Tibial artery (tissue), 4 donors: ENCODE measurements at regions not wholly inside any gene's neighbourhood (a gene's known extent, or its start where the extent isn't known, plus 50 kb on each side); places are given as distances from the start of the nearest gene placed in this dataset.
"Not testable (repeated sequence)": the region's sequence is repeated elsewhere in the genome, so short reads cannot be mapped to it uniquely, and the experiment has no call there.

ENCODE experiments used
- DNase-seq, 2 donors: peaks; one replicate each; pipeline ENCODE4 v3.0.0-alpha.2; 2019
- H3K27ac ChIP-seq, 2 donors: fragments of 200-600 bp; sonication (generic) in 1 of 2; 1 replicate in 1 of 2; 2 replicates in 1 of 2; pipeline ENCODE4 v1.5.1; 2018 to 2019; ENCODE audit warnings: mild to moderate bottlenecking in 1 of 2
- H3K27me3 ChIP-seq, 2 donors: fragments of 200-600 bp; sonication (generic) in 1 of 2; one replicate each; pipeline versions ENCODE4 v1.5.1 to v1.6.0; 2016 to 2019
- H3K36me3 ChIP-seq, 3 donors: fragments of 200-600 bp; sonication (generic) in 2 of 3; one replicate each; pipeline ENCODE4 v1.5.1; 2016 to 2019; ENCODE audit warnings: mild to moderate bottlenecking in 2 of 3
- H3K4me1 ChIP-seq, 4 donors: fragments of 200-600 bp; sonication (generic) in 2 of 4; 1 replicate in 3 of 4; 2 replicates in 1 of 4; pipeline ENCODE4 v1.5.1; 2016 to 2019
- H3K4me3 ChIP-seq, 2 donors: fragments of 200-600 bp; sonication (generic) in 1 of 2; 1 replicate in 1 of 2; 2 replicates in 1 of 2; pipeline ENCODE4 v1.5.1; 2018 to 2019; ENCODE audit warnings: mild to moderate bottlenecking in 2 of 2
- H3K9me3 ChIP-seq, 3 donors: fragments of 200-600 bp; sonication (generic) in 1 of 3; one replicate each; pipeline ENCODE4 v1.5.1; 2016 to 2019
- CTCF ChIP-seq, 2 experiments: fragments of 200-600 bp in 1 of 2; fragments of 450-650 bp in 1 of 2; IDR thresholded peaks; one replicate each; pipeline ENCODE4 v1.5.1; 2017 to 2019; ENCODE audit warnings: antibody characterized with exemption in 2 of 2, mild to moderate bottlenecking in 1 of 2, moderate library complexity in 1 of 2
- intact Hi-C: fragments of 100-400 bp; cut with DNase I; formaldehyde crosslinking; loops from one replicate; pipeline ENCODE4 v1.15.0; 2023; ENCODE audit warnings: low total_unique reads

GRCh38 chr2:34789169-34789568 lies 1190.1 kb upstream of the FAM98A start:
- no peak for DNase-seq
- no peaks in the 10 kb centered on the region for H3K27me3 ChIP-seq
- intact Hi-C loops = loop anchor here (5.0 kb wide), 1 partner anchor 1468 kb away; no protein-coding TSS in a partner anchor
- no peaks in the 10 kb centered on the region for H3K36me3 ChIP-seq
- no peak overlapping the region for H3K4me3 ChIP-seq
- H3K4me1 ChIP-seq = no peaks in the 10 kb centered on the region
- H3K27ac ChIP-seq = no peak overlapping the region
- H3K9me3 ChIP-seq = no peaks in the 10 kb centered on the region
- no peak for TF ChIP-seq CTCF (IDR thresholded peaks at IDR 0.05)

- H3K27ac ChIP-seq = no peak overlapping the region
- H3K27me3 ChIP-seq = no peaks in the 10 kb centered on the region
- TF ChIP-seq CTCF (IDR thresholded peaks at IDR 0.05) = no peak
- no peak overlapping the region for H3K4me3 ChIP-seq
- H3K4me1 ChIP-seq = no peaks in the 10 kb centered on the region
- no peak for DNase-seq
- intact Hi-C loops = loop anchor here (5.0 kb wide), 1 partner anchor 1470 kb away; no protein-coding TSS in a partner anchor
- H3K9me3 ChIP-seq = no peaks in the 10 kb centered on the region
- H3K36me3 ChIP-seq = no peaks in the 10 kb centered on the region
Measured at GRCh38 chr2:34787341-34787740, 1188.2 kb upstream of the FAM98A start.

GRCh38 chr2:34785206-34785785 lies 1186.2 kb upstream of the FAM98A start:
- TF ChIP-seq CTCF (IDR thresholded peaks at IDR 0.05) = no peak
- Histone ChIP-seq H3K9me3 (no peaks in the 10 kb centered on the region), H3K4me1 (no peaks in the 10 kb centered on the region), H3K4me3 (no peak overlapping the region), H3K27me3 (no peaks in the 10 kb centered on the region), H3K27ac (no peak overlapping the region), H3K36me3 (no peaks in the 10 kb centered on the region)
- DNase-seq = no peak
- intact Hi-C loops = loop anchor here (5.0 kb wide), 1 partner anchor 1472 kb away; no protein-coding TSS in a partner anchor

GRCh38 chr2:34784701-34785100 lies 1185.6 kb upstream of the FAM98A start:
- Histone ChIP-seq H3K9me3 (no peaks in the 10 kb centered on the region), H3K4me1 (no peaks in the 10 kb centered on the region), H3K36me3 (no peaks in the 10 kb centered on the region), H3K4me3 (no peak overlapping the region), H3K27ac (no peak overlapping the region), H3K27me3 (no peaks in the 10 kb centered on the region)
- intact Hi-C loops = loop anchor here (5.0 kb wide), 1 partner anchor 1473 kb away; no protein-coding TSS in a partner anchor
- no peak for DNase-seq
- TF ChIP-seq CTCF (IDR thresholded peaks at IDR 0.05) = no peak

GRCh38 chr2:34750742-34751141 lies 1151.6 kb upstream of the FAM98A start:
- H3K27me3 ChIP-seq, H3K4me3 ChIP-seq, H3K9me3 ChIP-seq, DNase-seq, H3K36me3 ChIP-seq, H3K27ac ChIP-seq, intact Hi-C loops, H3K4me1 ChIP-seq: not testable (repeated sequence)

- no peaks in the 10 kb centered on the region for H3K27me3 ChIP-seq
- no peaks in the 10 kb centered on the region for H3K9me3 ChIP-seq
- intact Hi-C loops = no loop called here
- no peak for DNase-seq
- no peaks in the 10 kb centered on the region for H3K4me1 ChIP-seq
- H3K27ac ChIP-seq = no peak overlapping the region
- no peak overlapping the region for H3K4me3 ChIP-seq
- no peaks in the 10 kb centered on the region for H3K36me3 ChIP-seq
- TF ChIP-seq CTCF (IDR thresholded peaks at IDR 0.05) = no peak
Measured at GRCh38 chr2:34747643-34748042, 1148.5 kb upstream of the FAM98A start.
